GM12878 (cell line): ENCODE measurements at regions not wholly inside any gene's neighbourhood (a gene's known extent, or its start where the extent isn't known, plus 50 kb on each side); places are given as distances from the start of the nearest gene placed in this dataset.

Source experiments
- ATAC-seq: fragments of 200-7000 bp; cut with Tn5 transposase; 3 replicates; pipeline ENCODE4 v1.9.1; 2020; ENCODE audit warnings: mild to moderate bottlenecking, moderate library complexity
- BruUV-seq: library from RNA; stranded (reverse); fragments of 400-500 nt; replicated peaks from 2 replicates; lab custom pipeline; 2021; lab: Mats Ljungman, UMichigan
- CTCF ChIA-PET: fragments of 300-600 bp; sonication (Branson Sonifier 250); formaldehyde crosslinking; extraction: SDS; loops from one replicate; lab custom pipeline; 2021; ENCODE audit warnings: inconsistent platforms; lab: Yijun Ruan, JAX
- POLR2A ChIA-PET: fragments of 350-600 bp; formaldehyde crosslinking; extraction: SDS; loops from one replicate; lab custom pipeline; 2021; ENCODE audit warnings: inconsistent platforms; lab: Charles Lee
- RAD21 ChIA-PET: fragments of 300-600 bp; sonication (Branson Sonifier 250); formaldehyde crosslinking; loops from one replicate; lab custom pipeline; 2023; ENCODE audit warnings: antibody characterized with exemption; ENCODE audit not compliant: unreplicated experiment; lab: Charles Lee
- SMC1A ChIA-PET: fragments of 300-600 bp; sonication (Branson Sonifier 250); formaldehyde crosslinking; loops from one replicate; lab custom pipeline; 2023; ENCODE audit not compliant: unreplicated experiment, uncharacterized antibody; lab: Charles Lee
- DNase-seq: peaks from one replicate; pipeline ENCODE4 v3.0.0-alpha.2; 2011; ENCODE audit warnings: low read depth, low spot score
- FAIRE-seq: peaks from 3 replicates; lab custom pipeline; 2011; peaks lifted over from hg19 to GRCh38; lab: Jason Lieb, UNC
- H2AFZ ChIP-seq: 2 replicates; pipeline ENCODE4 v1.6.0; 2011; ENCODE audit warnings: low read depth, low read length, control low read depth; ENCODE audit not compliant: control insufficient read depth
- H3K27ac ChIP-seq: 2 replicates; pipeline ENCODE4 v1.5.1; 2011; ENCODE audit warnings: control low read depth; ENCODE audit not compliant: control insufficient read depth, insufficient read depth
- H3K27me3 ChIP-seq, 2 experiments: replicated peaks in 1 of 2; 2 replicates each; pipeline versions ENCODE4 v1.6.0 to v1.6.1; 2011; ENCODE audit warnings: low read length in 1 of 2; ENCODE audit not compliant: control insufficient read depth in 2 of 2, insufficient read depth in 2 of 2
- H3K36me3 ChIP-seq, 2 experiments: 2 replicates each; pipeline ENCODE4 v1.5.1; 2011; ENCODE audit warnings: low read length in 1 of 2; ENCODE audit not compliant: control insufficient read depth in 2 of 2, insufficient read depth in 2 of 2
- H3K4me1 ChIP-seq: 2 replicates; pipeline ENCODE4 v1.6.1; 2011; ENCODE audit warnings: mild to moderate bottlenecking, low read length, moderate library complexity, mixed read lengths; ENCODE audit not compliant: control insufficient read depth, insufficient read depth
- H3K4me2 ChIP-seq: 2 replicates; pipeline ENCODE4 v1.6.0; 2011; ENCODE audit warnings: control low read depth; ENCODE audit not compliant: control insufficient read depth, insufficient read depth
- H3K4me3 ChIP-seq: fragments of 200-600 bp; sonication (generic); 2 replicates; pipeline ENCODE4 v1.5.1; 2016
- H3K79me2 ChIP-seq: 2 replicates; pipeline ENCODE4 v1.6.0; 2011; ENCODE audit warnings: low read length; ENCODE audit not compliant: control insufficient read depth, insufficient read depth
- H3K9ac ChIP-seq: 2 replicates; pipeline ENCODE4 v1.8.0; 2011; ENCODE audit warnings: low read length, control low read depth, mixed read lengths; ENCODE audit not compliant: control insufficient read depth, insufficient read depth
- H3K9me3 ChIP-seq: replicated peaks from 3 replicates; pipeline ENCODE4 v1.5.1; 2011; ENCODE audit warnings: mild to moderate bottlenecking, low read length; ENCODE audit not compliant: control insufficient read depth, insufficient read depth
- H4K20me1 ChIP-seq: 2 replicates; pipeline ENCODE4 v1.6.0; 2011; ENCODE audit not compliant: control insufficient read depth, insufficient read depth
- ASH2L ChIP-seq: fragments of 300-600, 200-600 bp; sonication (generic); IDR thresholded peaks from 2 replicates; pipeline ENCODE4 v1.6.1; 2017; ENCODE audit warnings: low read depth, mild to moderate bottlenecking, borderline replicate concordance
- CBFB ChIP-seq: IDR thresholded peaks from 2 replicates; pipeline ENCODE4 v1.6.1; 2016; ENCODE audit warnings: antibody characterized with exemption, low read depth
- CEBPB ChIP-seq, 2 experiments: fragments of 150-350 bp in 1 of 2; IDR thresholded peaks; 2 replicates each; pipeline ENCODE4 v1.6.1; 2012 to 2014; ENCODE audit warnings: low read depth in 2 of 2, low read length in 2 of 2, borderline replicate concordance in 1 of 2, inconsistent platforms in 1 of 2
- CHD1 ChIP-seq: IDR thresholded peaks from 2 replicates; pipeline ENCODE4 v1.6.1; 2012; ENCODE audit warnings: low read depth, low read length, improper control_type of control experiment
- EP300 ChIP-seq, 2 experiments: fragments of 150-350 bp in 1 of 2; IDR thresholded peaks; 2 replicates each; pipeline ENCODE4 v1.6.1; 2011 to 2012; ENCODE audit warnings: low read depth in 2 of 2, low read length in 2 of 2, borderline replicate concordance in 1 of 2, improper control_type of control experiment in 1 of 2, inconsistent platforms in 1 of 2; ENCODE audit not compliant: control insufficient read depth in 1 of 2
- IKZF1 ChIP-seq: fragments of 450-650 bp; conservative IDR thresholded peaks from 2 replicates; pipeline ENCODE4 v1.6.1; 2017; ENCODE audit warnings: antibody characterized with exemption, mild to moderate bottlenecking
- MEF2A ChIP-seq: IDR thresholded peaks from 2 replicates; pipeline ENCODE4 v1.6.1; 2011; ENCODE audit warnings: low read depth, mild to moderate bottlenecking, low read length, moderate library complexity; ENCODE audit not compliant: insufficient read depth
- MTA3 ChIP-seq: IDR thresholded peaks from 2 replicates; pipeline ENCODE4 v1.6.1; 2012; ENCODE audit warnings: low read length, inconsistent platforms, borderline replicate concordance
- NFIC ChIP-seq: IDR thresholded peaks from 2 replicates; pipeline ENCODE4 v1.6.1; 2012; ENCODE audit warnings: low read depth, mild to moderate bottlenecking, inconsistent platforms, low read length, moderate library complexity
- NFXL1 ChIP-seq: fragments of 450-650 bp; IDR thresholded peaks from 2 replicates; pipeline ENCODE4 v1.6.1; 2017; ENCODE audit warnings: antibody characterized with exemption, mild to moderate bottlenecking, borderline replicate concordance
- NR2C1 ChIP-seq: fragments of 450-650 bp; IDR thresholded peaks from 2 replicates; pipeline ENCODE4 v1.6.1; 2017; ENCODE audit warnings: antibody characterized with exemption, mild to moderate bottlenecking, moderate library complexity
- NR2F1 ChIP-seq: fragments of 450-650 bp; conservative IDR thresholded peaks from 2 replicates; pipeline ENCODE4 v1.6.1; 2017; ENCODE audit warnings: mild to moderate bottlenecking
- SMAD1 ChIP-seq: fragments of 450-650 bp; IDR thresholded peaks from 2 replicates; pipeline ENCODE4 v1.6.1; 2018; ENCODE audit warnings: mild to moderate bottlenecking, low read depth; ENCODE audit not compliant: partially characterized antibody
- SMAD5 ChIP-seq: IDR thresholded peaks from 2 replicates; pipeline ENCODE4 v1.6.1; 2016; ENCODE audit warnings: antibody characterized with exemption, low read depth
- SREBF1 ChIP-seq: IDR thresholded peaks from 2 replicates; pipeline ENCODE4 v1.6.1; 2012; ENCODE audit warnings: mild to moderate bottlenecking, low read length
- SUPT20H ChIP-seq: IDR thresholded peaks from 2 replicates; pipeline ENCODE4 v1.6.1; 2011; ENCODE audit warnings: low read depth, mild to moderate bottlenecking, low read length, moderate library complexity, borderline replicate concordance; ENCODE audit not compliant: control insufficient read depth
- TBL1XR1 ChIP-seq: IDR thresholded peaks from 2 replicates; pipeline ENCODE4 v1.6.1; 2012; ENCODE audit warnings: low read depth, low read length, improper control_type of control experiment
- YY1 ChIP-seq: IDR thresholded peaks from 2 replicates; pipeline ENCODE4 v1.6.1; 2011; ENCODE audit warnings: low read depth, mild to moderate bottlenecking, low read length
- ZBTB33 ChIP-seq: fragments of 450-650 bp; IDR thresholded peaks from 2 replicates; pipeline ENCODE4 v1.6.1; 2017; ENCODE audit warnings: mild to moderate bottlenecking
- ZNF274 ChIP-seq: IDR thresholded peaks from one replicate; pipeline ENCODE4 v1.8.0; 2011; ENCODE audit not compliant: insufficient read length, insufficient read depth
- WGBS: methylation state at CpG from one replicate; pipeline ENCODE4 v1.1.6; 2016; ENCODE audit warnings: low lambda C conversion rate; ENCODE audit not compliant: insufficient replicate concordance, insufficient coverage; ENCODE audit errors: missing lambda C conversion rate; 5-methylcytosine and 5-hydroxymethylcytosine counted together
- in situ Hi-C: fragments of 300-500 bp; cut with MboI; formaldehyde crosslinking; loops from 9 replicates; pipeline ENCODE4 v1.14.3; 2018; ENCODE audit warnings: mixed read lengths
- intact Hi-C: fragments of 100-400 bp; cut with micrococcal nuclease; formaldehyde crosslinking; loops from one replicate; pipeline ENCODE4 v1.14.2; 2022; ENCODE audit not compliant: unreplicated experiment
- TF ChIP-seq, protein P1 (sequence below): fragments of 450-650 bp; IDR thresholded peaks from 2 replicates; pipeline ENCODE4 v1.6.1; 2016; ENCODE audit warnings: mild to moderate bottlenecking, moderate library complexity, borderline replicate concordance

DNA sequence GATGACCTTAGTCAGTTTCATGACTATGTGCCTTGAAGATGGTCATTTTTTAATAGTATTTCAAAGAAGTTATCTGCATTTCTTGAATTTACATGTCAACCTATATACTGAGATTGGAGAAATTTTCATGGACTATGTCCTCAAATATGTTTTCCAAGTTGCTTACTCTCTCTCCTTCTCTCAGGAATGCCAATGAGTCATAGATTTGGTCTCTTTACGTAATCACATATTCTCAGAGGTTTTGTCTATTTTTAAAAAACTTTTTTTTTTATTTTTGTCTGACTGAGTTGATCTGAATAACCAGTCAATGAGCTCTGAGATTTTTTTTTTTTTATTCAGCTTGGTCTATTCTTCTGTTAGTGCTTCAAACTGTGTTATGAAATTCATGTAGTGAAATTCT lies 374.7 kb upstream of the GRIN3A start (continued):
- TF ChIP-seq NFIC (no peak), SREBF1 (no peak), SMAD1 (no peak), IKZF1 (no peak), ZNF274 (no peak), MTA3 (no peak), MEF2A (no peak)
- TF ChIP-seq, protein P1, sequence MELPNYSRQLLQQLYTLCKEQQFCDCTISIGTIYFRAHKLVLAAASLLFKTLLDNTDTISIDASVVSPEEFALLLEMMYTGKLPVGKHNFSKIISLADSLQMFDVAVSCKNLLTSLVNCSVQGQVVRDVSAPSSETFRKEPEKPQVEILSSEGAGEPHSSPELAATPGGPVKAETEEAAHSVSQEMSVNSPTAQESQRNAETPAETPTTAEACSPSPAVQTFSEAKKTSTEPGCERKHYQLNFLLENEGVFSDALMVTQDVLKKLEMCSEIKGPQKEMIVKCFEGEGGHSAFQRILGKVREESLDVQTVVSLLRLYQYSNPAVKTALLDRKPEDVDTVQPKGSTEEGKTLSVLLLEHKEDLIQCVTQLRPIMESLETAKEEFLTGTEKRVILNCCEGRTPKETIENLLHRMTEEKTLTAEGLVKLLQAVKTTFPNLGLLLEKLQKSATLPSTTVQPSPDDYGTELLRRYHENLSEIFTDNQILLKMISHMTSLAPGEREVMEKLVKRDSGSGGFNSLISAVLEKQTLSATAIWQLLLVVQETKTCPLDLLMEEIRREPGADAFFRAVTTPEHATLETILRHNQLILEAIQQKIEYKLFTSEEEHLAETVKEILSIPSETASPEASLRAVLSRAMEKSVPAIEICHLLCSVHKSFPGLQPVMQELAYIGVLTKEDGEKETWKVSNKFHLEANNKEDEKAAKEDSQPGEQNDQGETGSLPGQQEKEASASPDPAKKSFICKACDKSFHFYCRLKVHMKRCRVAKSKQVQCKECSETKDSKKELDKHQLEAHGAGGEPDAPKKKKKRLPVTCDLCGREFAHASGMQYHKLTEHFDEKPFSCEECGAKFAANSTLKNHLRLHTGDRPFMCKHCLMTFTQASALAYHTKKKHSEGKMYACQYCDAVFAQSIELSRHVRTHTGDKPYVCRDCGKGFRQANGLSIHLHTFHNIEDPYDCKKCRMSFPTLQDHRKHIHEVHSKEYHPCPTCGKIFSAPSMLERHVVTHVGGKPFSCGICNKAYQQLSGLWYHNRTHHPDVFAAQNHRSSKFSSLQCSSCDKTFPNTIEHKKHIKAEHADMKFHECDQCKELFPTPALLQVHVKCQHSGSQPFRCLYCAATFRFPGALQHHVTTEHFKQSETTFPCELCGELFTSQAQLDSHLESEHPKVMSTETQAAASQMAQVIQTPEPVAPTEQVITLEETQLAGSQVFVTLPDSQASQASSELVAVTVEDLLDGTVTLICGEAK = no peak

DNA sequence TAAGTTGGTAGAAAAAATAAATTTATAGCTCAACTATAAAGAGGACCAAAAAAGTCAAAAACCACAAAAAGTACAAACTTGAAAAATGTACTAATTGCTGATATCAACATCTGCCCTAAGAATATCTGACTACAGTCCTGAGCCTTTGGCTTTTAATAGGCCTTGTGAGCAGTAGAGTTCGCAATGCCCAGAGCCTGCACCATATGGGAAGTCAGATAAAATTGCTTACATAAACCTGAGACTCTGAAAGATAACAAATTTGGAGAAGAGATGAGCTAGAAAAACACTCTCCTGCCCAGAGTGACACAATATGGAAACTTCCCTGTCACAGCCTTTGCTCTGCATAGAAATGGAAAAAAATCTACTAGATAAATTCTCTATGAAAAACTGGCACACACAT lies 368.0 kb upstream of the GRIN3A start:
- no peaks in the 10 kb centered on the region for H3K27me3 ChIP-seq
- no peak overlapping the region for H3K9ac ChIP-seq
- ChIA-PET SMC1A (interaction anchor here (0.6 kb wide), 1 partner anchor 1666 kb away, joined by 3 read pairs; no protein-coding TSS in a partner anchor), RAD21 (no interaction called here), POLR2A (no interaction called here), CTCF (no interaction called here)
- no peak overlapping the region for H3K4me2 ChIP-seq
- H3K9me3 ChIP-seq = no peaks in the 10 kb centered on the region
- no TSS peak for BruUV-seq
- H3K79me2 ChIP-seq = no peaks in the 10 kb centered on the region
- intact Hi-C loops = no loop called here
- no peak for FAIRE-seq
- in situ Hi-C loops = no loop called here
- H3K4me3 ChIP-seq = no peak overlapping the region
- H4K20me1 ChIP-seq = no peaks in the 10 kb centered on the region
- WGBS = 0% methylated on average over 1 of the region's 1 CpG
- no peak for DNase-seq
- H3K4me1 ChIP-seq = no peaks in the 10 kb centered on the region
- H3K36me3 ChIP-seq = no peaks in the 10 kb centered on the region
- no peak overlapping the region for H3K27ac ChIP-seq
- H2AFZ ChIP-seq = no peak overlapping the region
- ATAC-seq = no peak
- TF ChIP-seq NR2F1 = no peak
- TF ChIP-seq SMAD5 = no peak
- TF ChIP-seq NR2C1 = no peak
- no peak for TF ChIP-seq ZNF274
- TF ChIP-seq ASH2L = no peak
- no peak for TF ChIP-seq YY1
- TF ChIP-seq CEBPB (IDR thresholded peaks at IDR 0.05; ENCODE audit: borderline replicate concordance in 1 of 2, low read depth in 2 of 2, low read length in 2 of 2) = no peak
- no peak for TF ChIP-seq SUPT20H
- TF ChIP-seq CHD1 = no peak
- no peak for TF ChIP-seq ZBTB33
- TF ChIP-seq TBL1XR1 = no peak
- no peak for TF ChIP-seq NFXL1
- TF ChIP-seq EP300 (IDR thresholded peaks at IDR 0.05; ENCODE audit: borderline replicate concordance in 1 of 2, control insufficient read depth in 1 of 2, low read depth in 2 of 2, low read length in 2 of 2) = no peak
- TF ChIP-seq CBFB = no peak
